ENCODE measurements at regions not wholly inside any gene's neighbourhood (a gene's known extent, or its start where the extent isn't known, plus 50 kb on each side); places are given as distances from the start of the nearest gene placed in this dataset.

GRCh38 chr9:120153258-120153657, 426.7 kb downstream of the CDK5RAP2 start:
- Histone ChIP-seq H3K27ac (no peak overlapping the region), H3K27me3 (no peaks in the 10 kb centered on the region), H3K9me3 (no peaks in the 10 kb centered on the region), H3K36me3 (no peaks in the 10 kb centered on the region), H3K4me1 (no peaks in the 10 kb centered on the region), H3K4me3 (no peak overlapping the region)
- no peak for DNase-seq
- intact Hi-C loops (cut with DNase I; ENCODE audit: low total_unique reads), result no loop called here
- no peak for TF ChIP-seq CTCF (IDR thresholded peaks at IDR 0.05)

- intact Hi-C loops (cut with DNase I; ENCODE audit: low total_unique reads), result no loop called here
- no peak overlapping the region for H3K27ac ChIP-seq
- H3K27me3 ChIP-seq, result no peaks in the 10 kb centered on the region
- no peak for DNase-seq
- no peak overlapping the region for H3K4me3 ChIP-seq
- TF ChIP-seq CTCF (IDR thresholded peaks at IDR 0.05), result no peak
- H3K4me1 ChIP-seq, result no peaks in the 10 kb centered on the region
- no peaks in the 10 kb centered on the region for H3K9me3 ChIP-seq
- H3K36me3 ChIP-seq, result no peaks in the 10 kb centered on the region
Measured at GRCh38 chr9:120152295-120152694, 427.7 kb downstream of the CDK5RAP2 start.

- DNase-seq, result no peak
- intact Hi-C loops (cut with DNase I; ENCODE audit: low total_unique reads), result no loop called here
Measured at GRCh38 chr9:120151806-120152205, 428.2 kb downstream of the CDK5RAP2 start.

GRCh38 chr9:120151149-120151548, 428.8 kb downstream of the CDK5RAP2 start:
- Histone ChIP-seq H3K4me3 (no peak overlapping the region), H3K36me3 (no peaks in the 10 kb centered on the region), H3K4me1 (no peaks in the 10 kb centered on the region), H3K27me3 (no peaks in the 10 kb centered on the region), H3K27ac (no peak overlapping the region), H3K9me3 (no peaks in the 10 kb centered on the region)
- no peak for TF ChIP-seq CTCF (IDR thresholded peaks at IDR 0.05)
- DNase-seq, result no peak
- intact Hi-C loops (cut with DNase I; ENCODE audit: low total_unique reads), result no loop called here

More at GRCh38 chr9:120151806-120152205, 428.2 kb downstream of the CDK5RAP2 start:
- no peaks in the 10 kb centered on the region for H3K4me1 ChIP-seq
- H3K4me3 ChIP-seq, result no peak overlapping the region
- H3K27me3 ChIP-seq, result no peaks in the 10 kb centered on the region
- H3K9me3 ChIP-seq, result no peaks in the 10 kb centered on the region
- no peak overlapping the region for H3K27ac ChIP-seq
- no peaks in the 10 kb centered on the region for H3K36me3 ChIP-seq
- TF ChIP-seq CTCF (IDR thresholded peaks at IDR 0.05), result no peak

GRCh38 chr9:120138955-120139354, 441.0 kb downstream of the CDK5RAP2 start:
- Histone ChIP-seq H3K4me3 (no peak overlapping the region), H3K27ac (no peak overlapping the region), H3K36me3 (no peaks in the 10 kb centered on the region), H3K27me3 (no peaks in the 10 kb centered on the region), H3K4me1 (no peaks in the 10 kb centered on the region), H3K9me3 (peaks cover 0 to 4% (median 0%) of the 10 kb centered on the region in 3 donors)
- no peak for TF ChIP-seq CTCF (IDR thresholded peaks at IDR 0.05)
- intact Hi-C loops (cut with DNase I; ENCODE audit: low total_unique reads), result no loop called here
- no peak for DNase-seq

GRCh38 chr9:120137186-120137840, 442.7 kb downstream of the CDK5RAP2 start:
- no peak overlapping the region for H3K27ac ChIP-seq
- no peak for TF ChIP-seq CTCF (IDR thresholded peaks at IDR 0.05)
- no peak overlapping the region for H3K4me3 ChIP-seq
- H3K9me3 ChIP-seq, result peaks cover 0 to 6% (median 0%) of the 10 kb centered on the region in 3 donors
- H3K36me3 ChIP-seq, result no peaks in the 10 kb centered on the region
- intact Hi-C loops (cut with DNase I; ENCODE audit: low total_unique reads), result no loop called here
- DNase-seq, result no peak
- no peaks in the 10 kb centered on the region for H3K27me3 ChIP-seq
- no peaks in the 10 kb centered on the region for H3K4me1 ChIP-seq
